H1 (cell line): ENCODE measurements at regions not wholly inside any gene's neighbourhood (a gene's known extent, or its start where the extent isn't known, plus 50 kb on each side); places are given as distances from the start of the nearest gene placed in this dataset.

Experiments
- CTCF ChIA-PET: fragments of 300-600 bp; sonication (Branson Sonifier 250); formaldehyde crosslinking; loops from one replicate; lab custom pipeline; 2021; ENCODE audit not compliant: partially characterized antibody; lab: Charles Lee
- POLR2A ChIA-PET: fragments of 300-600 bp; sonication (Branson Sonifier 250); formaldehyde crosslinking; loops from one replicate; lab custom pipeline; 2021; ENCODE audit warnings: inconsistent platforms; ENCODE audit not compliant: partially characterized antibody; lab: Charles Lee
- DNase-seq, 2 experiments: peaks; one replicate each; pipeline versions ENCODE4 v3.0.0 to v3.0.0-alpha.2; 2010 to 2022; ENCODE audit warnings: low spot score in 2 of 2, low read depth in 1 of 2, mixed read lengths in 1 of 2
- FAIRE-seq: peaks from 2 replicates; lab custom pipeline; 2011; peaks lifted over from hg19 to GRCh38; lab: Jason Lieb, UNC
- H2AFZ ChIP-seq: 2 replicates; pipeline ENCODE4 v1.8.1; 2012; ENCODE audit warnings: low read length, inconsistent platforms
- H2AK5ac ChIP-seq: 2 replicates; pipeline ENCODE4 v1.6.1; 2013; ENCODE audit warnings: low read depth, low read length
- H2BK120ac ChIP-seq: replicated peaks from 2 replicates; pipeline ENCODE3; 2013; ENCODE audit warnings: low read depth, low read length, inconsistent platforms
- H2BK12ac ChIP-seq: 2 replicates; pipeline ENCODE4 v1.6.1; 2013; ENCODE audit warnings: low read depth, low read length
- H2BK15ac ChIP-seq: 2 replicates; pipeline ENCODE4 v1.6.1; 2013; ENCODE audit warnings: low read length
- H2BK20ac ChIP-seq: 2 replicates; pipeline ENCODE4 v1.6.1; 2013; ENCODE audit warnings: low read length
- H2BK5ac ChIP-seq: 2 replicates; pipeline ENCODE4 v1.6.1; 2013; ENCODE audit warnings: low read depth, low read length
- H3K14ac ChIP-seq: 2 replicates; pipeline ENCODE4 v1.6.1; 2013; ENCODE audit warnings: inconsistent platforms; ENCODE audit not compliant: insufficient read length
- H3K18ac ChIP-seq: 2 replicates; pipeline ENCODE4 v1.6.1; 2013; ENCODE audit warnings: low read length; ENCODE audit errors: extremely low read depth
- H3K23ac ChIP-seq: 2 replicates; pipeline ENCODE4 v1.6.1; 2013; ENCODE audit warnings: inconsistent platforms; ENCODE audit not compliant: insufficient read length
- H3K23me2 ChIP-seq: 2 replicates; pipeline ENCODE4 v1.6.1; 2013; ENCODE audit warnings: low read depth, low read length
- H3K27ac ChIP-seq: 2 replicates; pipeline ENCODE4 v1.6.1; 2011; ENCODE audit warnings: low read depth, low read length, inconsistent platforms
- H3K27me3 ChIP-seq, 4 experiments: replicated peaks in 1 of 4; 1 replicate in 1 of 4; 2 replicates in 3 of 4; pipeline versions ENCODE4 v1.6.1 to v1.8.1; 2011 to 2013; ENCODE audit warnings: low read length in 3 of 4, mild to moderate bottlenecking in 3 of 4, inconsistent platforms in 2 of 4, mixed read lengths in 2 of 4, moderate library complexity in 1 of 4; ENCODE audit not compliant: control insufficient read depth in 3 of 4, insufficient read depth in 3 of 4; ENCODE audit errors: extremely low read depth in 1 of 4
- H3K36me3 ChIP-seq, 4 experiments: 2 replicates each; pipeline versions ENCODE4 v1.6.1 to v1.8.1; 2011 to 2013; ENCODE audit warnings: mild to moderate bottlenecking in 4 of 4, low read length in 3 of 4, moderate library complexity in 2 of 4, control low read depth in 1 of 4, inconsistent platforms in 1 of 4; ENCODE audit not compliant: insufficient read depth in 4 of 4, control insufficient read depth in 2 of 4
- H3K4ac ChIP-seq: replicated peaks from 2 replicates; pipeline ENCODE3; 2013; ENCODE audit warnings: low read length, low read depth, mixed read lengths, inconsistent platforms; ENCODE audit not compliant: insufficient read length
- H3K4me1 ChIP-seq, 4 experiments: replicated peaks in 1 of 4; 1 replicate in 1 of 4; 2 replicates in 3 of 4; pipeline versions ENCODE4 v1.6.1 to v1.8.1; 2011 to 2013; ENCODE audit warnings: low read length in 3 of 4, inconsistent platforms in 2 of 4, mixed read lengths in 1 of 4; ENCODE audit not compliant: insufficient read depth in 4 of 4, control insufficient read depth in 3 of 4
- H3K4me2 ChIP-seq, 2 experiments: 2 replicates each; pipeline versions ENCODE4 v1.6.1 to v1.8.1; 2011 to 2013; ENCODE audit warnings: low read depth in 2 of 2, low read length in 2 of 2, control low read depth in 1 of 2, inconsistent platforms in 1 of 2, mild to moderate bottlenecking in 1 of 2; ENCODE audit not compliant: insufficient read depth in 1 of 2
- H3K4me3 ChIP-seq, 4 experiments: fragments of 200-600, 300-600 bp in 1 of 4; sonication (generic), shearing (Covaris generic), sonication (Bioruptor Twin) in 1 of 4; 2 replicates each; pipeline versions ENCODE4 v1.5.1 to v1.8.1; 2011 to 2016; ENCODE audit warnings: low read length in 4 of 4, low read depth in 3 of 4, control low read depth in 2 of 4, inconsistent platforms in 2 of 4, mild to moderate bottlenecking in 2 of 4, mixed read lengths in 1 of 4, moderate library complexity in 1 of 4; ENCODE audit not compliant: insufficient read depth in 2 of 4; ENCODE audit errors: extremely low read depth in 1 of 4
- H3K56ac ChIP-seq: replicated peaks from 2 replicates; pipeline ENCODE3; 2013; ENCODE audit warnings: low read depth, mild to moderate bottlenecking, mixed read lengths, low read length, inconsistent platforms; ENCODE audit not compliant: insufficient read length
- H3K79me1 ChIP-seq: 2 replicates; pipeline ENCODE4 v1.6.1; 2013; ENCODE audit warnings: low read depth, low read length, control low read depth
- H3K79me2 ChIP-seq, 2 experiments: 2 replicates each; pipeline versions ENCODE4 v1.6.1 to v1.8.1; 2012 to 2013; ENCODE audit warnings: low read length in 2 of 2, mild to moderate bottlenecking in 2 of 2, inconsistent platforms in 1 of 2; ENCODE audit not compliant: insufficient read depth in 2 of 2, control insufficient read depth in 1 of 2
- H3K9ac ChIP-seq, 4 experiments: replicated peaks in 1 of 4; 1 replicate in 1 of 4; 2 replicates in 3 of 4; pipeline versions ENCODE4 v1.6.1 to v1.8.1; 2011 to 2013; ENCODE audit warnings: low read depth in 3 of 4, low read length in 3 of 4, control low read depth in 2 of 4, mild to moderate bottlenecking in 2 of 4, moderate library complexity in 2 of 4, inconsistent platforms in 1 of 4; ENCODE audit errors: extremely low read depth in 1 of 4
- H3K9me3 ChIP-seq, 2 experiments: 2 replicates each; pipeline versions ENCODE4 v1.6.1 to v1.8.1; 2012 to 2013; ENCODE audit warnings: mild to moderate bottlenecking in 2 of 2, moderate library complexity in 2 of 2, control low read depth in 1 of 2, inconsistent platforms in 1 of 2, low read depth in 1 of 2, low read length in 1 of 2, mixed read lengths in 1 of 2; ENCODE audit not compliant: insufficient read depth in 2 of 2
- H4K20me1 ChIP-seq, 2 experiments: replicated peaks in 1 of 2; 2 replicates each; pipeline versions ENCODE3 to v1.8.1; 2011 to 2013; ENCODE audit warnings: inconsistent platforms in 2 of 2, low read length in 2 of 2, mild to moderate bottlenecking in 1 of 2; ENCODE audit not compliant: insufficient read depth in 2 of 2, control insufficient read depth in 1 of 2
- H4K5ac ChIP-seq: 2 replicates; pipeline ENCODE4 v1.6.1; 2013; ENCODE audit warnings: low read length, low read depth, mixed read lengths, inconsistent platforms; ENCODE audit not compliant: insufficient read length
- H4K8ac ChIP-seq: 2 replicates; pipeline ENCODE4 v1.8.0; 2013; ENCODE audit warnings: mild to moderate bottlenecking, moderate library complexity, low read length, inconsistent platforms; ENCODE audit not compliant: insufficient read depth; ENCODE audit errors: extremely low read depth
- H4K91ac ChIP-seq: replicated peaks from 2 replicates; pipeline ENCODE3; 2013; ENCODE audit warnings: low read length, mixed read lengths, inconsistent platforms; ENCODE audit not compliant: insufficient read length
- ASH2L ChIP-seq: fragments of 200-600, 300-600 bp; sonication (generic); IDR thresholded peaks from one replicate; pipeline ENCODE4 v1.7.1; 2017; ENCODE audit warnings: low read length
- BRCA1 ChIP-seq: IDR thresholded peaks from 2 replicates; pipeline ENCODE4 v1.6.1; 2012; ENCODE audit warnings: low read depth, low read length, improper control_type of control experiment
- CBX5 ChIP-seq: fragments of 300-800, 300-1000 bp; sonication (generic); IDR thresholded peaks from 2 replicates; pipeline ENCODE4 v1.7.1; 2016; ENCODE audit warnings: antibody characterized with exemption, low read length, low read depth
- CBX8 ChIP-seq: fragments of 300-800, 300-1000 bp; sonication (generic); IDR thresholded peaks from 2 replicates; pipeline ENCODE4 v1.7.1; 2016; ENCODE audit warnings: low read depth, low read length, borderline replicate concordance
- CHD1 ChIP-seq: IDR thresholded peaks from 2 replicates; pipeline ENCODE4 v1.6.1; 2012; ENCODE audit warnings: low read depth, low read length, improper control_type of control experiment
- FOSL1 ChIP-seq: IDR thresholded peaks from 2 replicates; pipeline ENCODE4 v1.6.1; 2011; ENCODE audit warnings: mild to moderate bottlenecking, low read depth, low read length, moderate library complexity; ENCODE audit not compliant: insufficient read depth
- GTF2F1 ChIP-seq: IDR thresholded peaks from 2 replicates; pipeline ENCODE4 v1.6.1; 2012; ENCODE audit warnings: low read depth, low read length, improper control_type of control experiment, borderline replicate concordance
- JUN ChIP-seq: IDR thresholded peaks from 2 replicates; pipeline ENCODE4 v1.6.1; 2011; ENCODE audit warnings: low read depth, mild to moderate bottlenecking, improper control_type of control experiment, low read length
- SP2 ChIP-seq: IDR thresholded peaks from 2 replicates; pipeline ENCODE4 v1.6.1; 2012; ENCODE audit warnings: mild to moderate bottlenecking, low read length, inconsistent platforms
- SRF ChIP-seq: IDR thresholded peaks from 2 replicates; pipeline ENCODE4 v1.6.1; 2011; ENCODE audit warnings: mild to moderate bottlenecking, low read depth, low read length, moderate library complexity
- WGBS, 2 experiments: shearing (Covaris generic) in 1 of 2; methylation state at CpG; one replicate each; pipeline versions ENCODE4 v1.1.6 to v1.1.7; 2013 to 2015; ENCODE audit warnings: low lambda C conversion rate in 2 of 2, mixed read lengths in 2 of 2, inconsistent platforms in 1 of 2, low coverage in 1 of 2, missing lambda C conversion rate in 1 of 2; ENCODE audit not compliant: insufficient replicate concordance in 2 of 2, insufficient coverage in 1 of 2, insufficient read length in 1 of 2; ENCODE audit errors: extremely low coverage in 1 of 2, missing lambda C conversion rate in 1 of 2; 5-methylcytosine and 5-hydroxymethylcytosine counted together
- TF ChIP-seq, protein P1 (sequence below): IDR thresholded peaks from 2 replicates; pipeline ENCODE4 v1.6.1; 2011; ENCODE audit warnings: low read depth, mild to moderate bottlenecking, low read length; ENCODE audit not compliant: insufficient read depth

DNA sequence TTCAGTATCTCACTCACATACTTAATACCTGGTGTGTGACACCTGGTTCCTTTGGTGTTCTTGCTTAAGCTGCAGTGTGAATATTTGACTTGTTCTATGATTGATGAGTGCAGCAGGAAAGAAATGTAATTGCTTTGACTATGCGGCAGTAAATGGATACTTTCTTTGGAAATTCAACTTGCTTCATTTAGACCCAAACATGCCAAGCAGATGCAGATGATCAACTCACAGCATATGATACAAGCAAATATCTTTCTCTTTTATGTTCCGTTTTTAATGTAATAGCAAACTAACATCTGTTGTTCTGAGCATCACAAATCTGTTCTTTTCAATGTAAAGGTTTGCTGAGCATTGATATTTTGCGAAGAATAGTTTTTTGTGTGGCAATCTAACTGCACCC, 549.5 kb downstream of the C4orf33 start:
- no peak overlapping the region for H3K18ac ChIP-seq
- CTCF ChIA-PET, result no interaction called here
- no peak overlapping the region for H3K9ac ChIP-seq
- no peaks in the 10 kb centered on the region for H3K36me3 ChIP-seq
- H2BK15ac ChIP-seq, result no peak overlapping the region
- 0 out of 2 replicates have a peak overlapping the region, but pooled peaks have one; percentile 20 for H2AFZ ChIP-seq
- H3K14ac ChIP-seq, result no peak overlapping the region
- no peak overlapping the region for H3K4ac ChIP-seq
- POLR2A ChIA-PET, result no interaction called here
- H4K20me1 ChIP-seq, result no peaks in the 10 kb centered on the region
- H3K4me2 ChIP-seq, result no peak overlapping the region
- no peaks in the 10 kb centered on the region; a peak in 1 of 4 replicates for H3K9me3 ChIP-seq
- TF ChIP-seq ASH2L, result no peak
- no peak for TF ChIP-seq CHD1
- no peak for TF ChIP-seq CBX5
- TF ChIP-seq JUN, result no peak
- no peak for TF ChIP-seq CBX8
- no peak for TF ChIP-seq FOSL1
- no peak for TF ChIP-seq BRCA1
- TF ChIP-seq SRF, result no peak
- no peak for TF ChIP-seq GTF2F1
- no peak for TF ChIP-seq SP2
- TF ChIP-seq, protein P1, sequence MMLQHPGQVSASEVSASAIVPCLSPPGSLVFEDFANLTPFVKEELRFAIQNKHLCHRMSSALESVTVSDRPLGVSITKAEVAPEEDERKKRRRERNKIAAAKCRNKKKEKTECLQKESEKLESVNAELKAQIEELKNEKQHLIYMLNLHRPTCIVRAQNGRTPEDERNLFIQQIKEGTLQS, result no peak
- 88% methylated on average over 3 of the region's 3 CpGs; no CpG with 5 or more reads in 1 of the 2 experiments for WGBS, 2 experiments
- H3K79me1 ChIP-seq, result no peaks in the 10 kb centered on the region
- no peaks in the 10 kb centered on the region for H3K23me2 ChIP-seq
- no peak overlapping the region for H3K23ac ChIP-seq
- no peak overlapping the region for H2BK20ac ChIP-seq
- no peaks in the 10 kb centered on the region for H3K79me2 ChIP-seq
- no peak overlapping the region for H3K27ac ChIP-seq
- H4K91ac ChIP-seq, result no peak overlapping the region
- FAIRE-seq (no peak), DNase-seq (no peak)
- H2AK5ac ChIP-seq, result no peak overlapping the region
- no peak overlapping the region for H3K4me3 ChIP-seq
- H2BK120ac ChIP-seq, result no peak overlapping the region
- no peak overlapping the region for H3K56ac ChIP-seq
- H3K27me3 ChIP-seq, result no peaks in the 10 kb centered on the region
- no peak overlapping the region for H4K5ac ChIP-seq
- no peak overlapping the region for H2BK5ac ChIP-seq
- H2BK12ac ChIP-seq, result no peak overlapping the region
- no peaks in the 10 kb centered on the region for H3K4me1 ChIP-seq
- H4K8ac ChIP-seq, result no peak overlapping the region
